Globus pallidus (tissue), 1 donor: ENCODE measurements at regions not wholly inside any gene's neighbourhood (a gene's known extent, or its start where the extent isn't known, plus 50 kb on each side); places are given as distances from the start of the nearest gene placed in this dataset.
"Not testable (repeated sequence)": the region's sequence is repeated elsewhere in the genome, so short reads cannot be mapped to it uniquely, and the experiment has no call there.

Experiments used
- DNase-seq: peaks from one replicate; pipeline ENCODE4 v3.0.0-alpha.2; 2015; ENCODE audit warnings: low spot score

- no peak for DNase-seq
These were observed 77.3 kb upstream of the LMCD1 start for GRCh38 chr3:8424281-8424680.

DNA sequence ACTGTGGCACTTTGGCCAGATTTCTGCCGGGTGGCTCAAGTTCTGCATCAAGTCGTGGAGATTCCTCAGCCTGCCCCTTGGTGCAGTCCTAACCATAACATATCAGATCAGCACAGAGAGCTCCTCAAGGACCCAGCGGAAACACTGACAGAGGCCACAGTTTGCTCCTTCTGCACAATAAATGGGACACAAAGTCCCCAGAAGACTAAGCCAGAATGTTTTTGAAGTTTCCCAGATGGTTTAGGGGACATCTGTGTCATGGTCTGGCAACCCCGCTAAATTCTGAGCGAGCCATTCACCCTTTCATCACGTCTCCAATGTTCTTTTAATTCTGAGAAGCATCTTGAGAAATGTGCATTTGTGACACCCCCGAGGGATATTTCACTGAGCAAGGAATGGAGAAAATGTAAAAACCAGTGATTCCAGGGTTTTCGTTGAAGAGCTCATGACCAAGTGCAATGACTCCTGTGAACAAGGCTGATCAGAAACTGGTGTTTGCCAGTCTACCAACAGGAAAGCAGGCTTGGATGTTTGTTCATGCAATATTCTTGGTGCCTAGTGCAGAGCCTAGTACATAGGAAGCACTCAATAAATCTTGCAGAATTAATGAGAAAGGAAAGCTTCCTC is 64.8 kb upstream of the LMCD1 start:
- no peak for DNase-seq

- DNase-seq = no peak
These were observed 63.0 kb upstream of the LMCD1 start for GRCh38 chr3:8438507-8439079.

GRCh38 chr3:8440142-8440541 is 61.5 kb upstream of the LMCD1 start:
- DNase-seq = not testable (repeated sequence)

DNA sequence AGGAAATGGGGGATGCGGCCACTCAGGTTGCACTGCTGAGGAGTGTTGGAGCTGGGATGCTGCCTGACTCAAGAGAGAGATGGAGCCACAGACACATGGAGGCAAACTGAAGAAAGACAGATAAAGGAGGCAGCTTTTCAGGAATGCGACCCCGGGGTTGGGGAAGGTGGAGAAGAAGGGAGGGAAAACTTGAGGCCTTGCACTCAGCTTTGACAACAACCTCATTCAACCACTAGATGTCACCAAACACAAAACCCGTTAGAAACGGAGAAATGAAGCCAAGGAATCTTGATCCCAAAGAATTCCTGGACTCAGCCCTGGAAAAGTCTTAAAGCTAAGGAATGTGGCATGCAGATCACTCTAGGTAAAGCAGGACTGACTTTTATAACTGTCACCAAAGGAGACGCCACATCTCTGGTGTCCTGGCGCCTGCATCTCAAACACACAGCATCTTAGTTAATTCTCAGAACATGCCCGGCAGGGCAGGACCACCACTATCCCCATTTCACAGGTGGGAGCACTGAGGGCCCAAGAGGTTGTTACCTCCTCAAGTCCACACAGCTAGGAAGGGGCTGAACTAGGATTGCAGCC is 59.6 kb upstream of the LMCD1 start:
- peak; percentile 56 for DNase-seq

GRCh38 chr3:8442993-8443650 is 58.5 kb upstream of the LMCD1 start:
- no peak for DNase-seq

GRCh38 chr3:8443829-8444791 is 57.5 kb upstream of the LMCD1 start:
- DNase-seq = peak; percentile 60

- DNase-seq = no peak
These were observed 56.7 kb upstream of the LMCD1 start for GRCh38 chr3:8444883-8445282.

GRCh38 chr3:8445861-8446260 is 55.8 kb upstream of the LMCD1 start:
- no peak for DNase-seq

- DNase-seq = no peak
These were observed 54.8 kb upstream of the LMCD1 start for GRCh38 chr3:8446845-8447244.

GRCh38 chr3:8450618-8451017 is 51.0 kb upstream of the LMCD1 start:
- no peak for DNase-seq

DNA sequence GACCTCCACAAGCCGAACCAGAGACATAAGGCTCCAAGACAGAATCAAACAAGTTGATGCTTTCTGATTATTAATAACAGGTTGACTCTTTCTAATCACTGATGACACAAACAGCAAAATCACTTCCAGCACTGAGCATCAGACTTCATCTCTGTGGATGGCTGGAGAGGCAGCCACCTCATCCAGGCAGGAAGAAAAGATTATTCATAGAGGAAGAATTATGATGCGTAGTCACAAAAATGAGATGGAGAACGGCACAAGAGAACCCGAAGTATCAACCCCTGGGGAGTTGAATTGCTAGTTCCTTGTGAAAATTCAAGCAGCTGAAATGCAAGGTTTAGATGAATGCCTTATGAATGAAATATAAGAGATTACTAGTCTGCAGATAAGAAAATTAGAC is 49.9 kb upstream of the LMCD1 start:
- no peak for DNase-seq
